GM23338 (cell line): ENCODE measurements at regions not wholly inside any gene's neighbourhood (a gene's known extent, or its start where the extent isn't known, plus 50 kb on each side); places are given as distances from the start of the nearest gene placed in this dataset.

Source experiments
- ATAC-seq: fragments of 200-7000 bp; cut with Tn5 transposase; 3 replicates; pipeline ENCODE4 v1.9.1; 2020
- DNase-seq: peaks from one replicate; pipeline ENCODE4 v3.0.0-alpha.2; 2015; ENCODE audit warnings: low spot score
- H2AFZ ChIP-seq: fragments of 200-600 bp; sonication (generic); 2 replicates; pipeline ENCODE4 v1.8.0; 2016; ENCODE audit warnings: antibody characterized with exemption, mild to moderate bottlenecking, moderate library complexity
- H3F3A ChIP-seq: fragments of 200-600 bp; sonication (generic); replicated peaks from 2 replicates; pipeline ENCODE4 v1.8.0; 2017; ENCODE audit warnings: antibody characterized with exemption, mixed run types, low read depth
- H3K27ac ChIP-seq: fragments of 200-600 bp; sonication (generic); 2 replicates; pipeline ENCODE4 v1.6.1; 2016; ENCODE audit warnings: low read depth
- H3K27me3 ChIP-seq: fragments of 200-600 bp; sonication (generic); 2 replicates; pipeline ENCODE4 v1.8.0; 2016; ENCODE audit warnings: mild to moderate bottlenecking, mixed run types, moderate library complexity; ENCODE audit not compliant: insufficient read depth
- H3K36me3 ChIP-seq: fragments of 200-600 bp; sonication (generic); 2 replicates; pipeline ENCODE4 v1.8.0; 2016; ENCODE audit warnings: mild to moderate bottlenecking; ENCODE audit not compliant: insufficient read depth
- H3K4me1 ChIP-seq: fragments of 200-600 bp; sonication (generic); 2 replicates; pipeline ENCODE4 v1.8.0; 2016; ENCODE audit warnings: mild to moderate bottlenecking, moderate library complexity; ENCODE audit not compliant: insufficient read depth
- H3K4me2 ChIP-seq: fragments of 200-600 bp; sonication (generic); 2 replicates; pipeline ENCODE4 v1.7.1; 2017; ENCODE audit warnings: mixed run types
- H3K4me3 ChIP-seq: fragments of 200-600 bp; sonication (generic); 2 replicates; pipeline ENCODE4 v1.6.1; 2016; ENCODE audit warnings: mixed run types
- H3K79me2 ChIP-seq: fragments of 200-600 bp; sonication (generic); replicated peaks from 2 replicates; pipeline ENCODE4 v1.8.0; 2017; ENCODE audit warnings: mild to moderate bottlenecking; ENCODE audit not compliant: insufficient read depth
- H3K9me2 ChIP-seq: fragments of 200-600 bp; sonication (generic); 2 replicates; pipeline ENCODE4 v1.8.0; 2017; ENCODE audit not compliant: insufficient read depth
- H4K20me1 ChIP-seq: fragments of 200-600 bp; sonication (generic); replicated peaks from 2 replicates; pipeline ENCODE4 v1.8.0; 2017; ENCODE audit warnings: mild to moderate bottlenecking; ENCODE audit not compliant: insufficient read depth
- H3K27ac Mint-ChIP-seq: 2 replicates; pipeline ENCODE4 v1.8.0; 2020; ENCODE audit warnings: inconsistent platforms, mild to moderate bottlenecking, moderate library complexity, mixed read lengths
- H3K27me3 Mint-ChIP-seq: 3 replicates; pipeline ENCODE4 v1.8.0; 2022; ENCODE audit warnings: low read depth, mild to moderate bottlenecking, moderate library complexity, mixed read lengths, inconsistent platforms; ENCODE audit not compliant: insufficient read depth, poor library complexity
- H3K36me3 Mint-ChIP-seq: 3 replicates; pipeline ENCODE4 v1.8.0; 2021; ENCODE audit warnings: low read depth, mild to moderate bottlenecking, inconsistent platforms, moderate library complexity, mixed read lengths
- H3K4me1 Mint-ChIP-seq: 3 replicates; pipeline ENCODE4 v1.8.0; 2020; ENCODE audit warnings: mild to moderate bottlenecking, inconsistent platforms, mixed read lengths
- H3K4me3 Mint-ChIP-seq: 3 replicates; pipeline ENCODE4 v1.8.0; 2021; ENCODE audit warnings: moderate library complexity, mild to moderate bottlenecking, inconsistent platforms, mixed read lengths
- H3K9me3 Mint-ChIP-seq: 3 replicates; pipeline ENCODE4 v1.8.0; 2020; ENCODE audit warnings: moderate library complexity, mild to moderate bottlenecking, inconsistent platforms, mixed read lengths
- CREB1 ChIP-seq: fragments of 250-450 bp; sonication (Bioruptor Pico); IDR thresholded peaks from 2 replicates; pipeline ENCODE4 v1.5.0; 2020; ENCODE audit warnings: low read depth, mild to moderate bottlenecking, moderate library complexity
- ETS1 ChIP-seq: IDR thresholded peaks from 2 replicates; pipeline ENCODE4 v1.6.1; 2016; ENCODE audit warnings: antibody characterized with exemption
- JUNB ChIP-seq: IDR thresholded peaks from one replicate; pipeline ENCODE4 v1.6.1; 2016; ENCODE audit warnings: antibody characterized with exemption; ENCODE audit not compliant: unreplicated experiment
- POLR2AphosphoS5 ChIP-seq: IDR thresholded peaks from 2 replicates; pipeline ENCODE4 v1.6.1; 2016; ENCODE audit warnings: antibody characterized with exemption, low read depth
- STAT1 ChIP-seq: IDR thresholded peaks from one replicate; pipeline ENCODE4 v1.6.1; 2016; ENCODE audit warnings: antibody characterized with exemption; ENCODE audit not compliant: unreplicated experiment
- ZNF114 ChIP-seq: fragments of 250-450 bp; sonication (Bioruptor Pico); IDR thresholded peaks from 2 replicates; pipeline ENCODE4 v1.5.0; 2020; ENCODE audit warnings: mild to moderate bottlenecking, moderate library complexity
- ZNF331 ChIP-seq: fragments of 250-450 bp; sonication (Bioruptor Pico); IDR thresholded peaks from 2 replicates; pipeline ENCODE4 v1.5.0; 2020; ENCODE audit warnings: low read depth, mild to moderate bottlenecking, moderate library complexity
- ZNF462 ChIP-seq: fragments of 250-450 bp; sonication (Bioruptor Pico); IDR thresholded peaks from 2 replicates; pipeline ENCODE4 v1.5.0; 2020; ENCODE audit warnings: mild to moderate bottlenecking, moderate library complexity

GRCh38 chr10:14438057-14438456, 107.3 kb upstream of the FRMD4A start:
- DNase-seq: no peak
- Histone ChIP-seq H3K4me3 (no peak overlapping the region), H3K27me3 (no peaks in the 10 kb centered on the region), H3K79me2 (no peaks in the 10 kb centered on the region), H3F3A (no peaks in the 10 kb centered on the region), H4K20me1 (no peaks in the 10 kb centered on the region), H3K4me2 (no peak overlapping the region), H3K4me1 (no peaks in the 10 kb centered on the region), H3K27ac (no peak overlapping the region), H3K9me2 (no peaks in the 10 kb centered on the region), H3K36me3 (no peaks in the 10 kb centered on the region), H2AFZ (no peak overlapping the region)
- Mint-ChIP-seq H3K4me1 (no peaks in the 10 kb centered on the region; the same call in 2 of the 3 replicates), H3K4me3 (no peak overlapping the region), H3K36me3 (no peaks in the 10 kb centered on the region), H3K9me3 (no peaks in the 10 kb centered on the region), H3K27me3 (no peaks in the 10 kb centered on the region), H3K27ac (no peak overlapping the region)
- no peak for ATAC-seq
- TF ChIP-seq ZNF114 (CRISPR knock-in tag) (no peak), POLR2AphosphoS5 (no peak), ETS1 (no peak), STAT1 (no peak), CREB1 (CRISPR knock-in tag) (no peak), ZNF462 (CRISPR knock-in tag) (no peak), JUNB (no peak), ZNF331 (CRISPR knock-in tag) (no peak)
